IMR-90 (cell line): ENCODE measurements at regions not wholly inside any gene's neighbourhood (a gene's known extent, or its start where the extent isn't known, plus 50 kb on each side); places are given as distances from the start of the nearest gene placed in this dataset.

Experiments used
- ATAC-seq: fragments of 200-7000 bp; cut with Tn5 transposase; 2 replicates; pipeline ENCODE4 v1.9.1; 2020; ENCODE audit warnings: low read depth, mild to moderate bottlenecking, moderate library complexity
- BruUV-seq: library from RNA; stranded (reverse); fragments of 400-500 nt; replicated peaks from 2 replicates; lab custom pipeline; 2021; lab: Mats Ljungman, UMichigan
- CTCF ChIA-PET: fragments of 300-600 bp; formaldehyde crosslinking; extraction: SDS; loops from one replicate; lab custom pipeline; 2021; ENCODE audit warnings: antibody characterized with exemption; lab: Yijun Ruan, JAX
- POLR2A ChIA-PET: fragments of 300-600 bp; sonication (Branson Sonifier 250); formaldehyde crosslinking; loops from one replicate; lab custom pipeline; 2022; ENCODE audit warnings: antibody characterized with exemption; ENCODE audit not compliant: unreplicated experiment; lab: Charles Lee
- DNase-seq: peaks from one replicate; pipeline ENCODE4 v3.0.0; 2013
- H2AFZ ChIP-seq: replicated peaks from 2 replicates; pipeline ENCODE3; 2013; ENCODE audit warnings: low read length, mild to moderate bottlenecking; ENCODE audit not compliant: poor library complexity
- H2AK5ac ChIP-seq: 2 replicates; pipeline ENCODE4 v1.6.1; 2013; ENCODE audit warnings: low read depth, low read length, inconsistent platforms
- H2AK9ac ChIP-seq: replicated peaks from 2 replicates; pipeline ENCODE3; 2013; ENCODE audit warnings: mild to moderate bottlenecking, low read depth, low read length, moderate library complexity; ENCODE audit not compliant: poor library complexity
- H2BK120ac ChIP-seq: 2 replicates; pipeline ENCODE4 v1.6.1; 2013; ENCODE audit warnings: low read depth, low read length, inconsistent platforms
- H2BK15ac ChIP-seq: 3 replicates; pipeline ENCODE4 v1.6.1; 2013; ENCODE audit warnings: low read depth, low read length, inconsistent platforms
- H2BK20ac ChIP-seq: 2 replicates; pipeline ENCODE4 v1.6.1; 2013; ENCODE audit warnings: low read depth, mild to moderate bottlenecking, inconsistent platforms, low read length, moderate library complexity
- H2BK5ac ChIP-seq: 2 replicates; pipeline ENCODE4 v1.6.1; 2013; ENCODE audit warnings: mild to moderate bottlenecking, low read depth, low read length, inconsistent platforms; ENCODE audit not compliant: poor library complexity, severe bottlenecking
- H3K14ac ChIP-seq: replicated peaks from 2 replicates; pipeline ENCODE4 v1.6.1; 2013; ENCODE audit warnings: low read depth, low read length, inconsistent platforms
- H3K18ac ChIP-seq: 2 replicates; pipeline ENCODE4 v1.6.1; 2013; ENCODE audit warnings: low read depth, low read length, control low read depth
- H3K23ac ChIP-seq: 2 replicates; pipeline ENCODE4 v1.6.1; 2013; ENCODE audit warnings: low read depth, low read length, inconsistent platforms
- H3K27ac ChIP-seq: 2 replicates; pipeline ENCODE4 v1.5.1; 2013; ENCODE audit warnings: mild to moderate bottlenecking, control low read depth, low read length; ENCODE audit not compliant: insufficient read depth
- H3K27me3 ChIP-seq: 2 replicates; pipeline ENCODE4 v1.6.1; 2013; ENCODE audit warnings: low read length; ENCODE audit not compliant: control insufficient read depth, insufficient read depth
- H3K36me3 ChIP-seq: 2 replicates; pipeline ENCODE4 v1.6.1; 2013; ENCODE audit warnings: low read length, mixed read lengths; ENCODE audit not compliant: control insufficient read depth, insufficient read depth
- H3K4ac ChIP-seq: 2 replicates; pipeline ENCODE4 v1.6.1; 2013; ENCODE audit warnings: low read depth, low read length, inconsistent platforms
- H3K4me1 ChIP-seq: 2 replicates; pipeline ENCODE4 v1.6.1; 2013; ENCODE audit warnings: low read length, mixed read lengths; ENCODE audit not compliant: control insufficient read depth, insufficient read depth
- H3K4me2 ChIP-seq: 2 replicates; pipeline ENCODE4 v1.6.1; 2013; ENCODE audit warnings: low read depth, mild to moderate bottlenecking, control low read depth, low read length, moderate library complexity
- H3K4me3 ChIP-seq: 2 replicates; pipeline ENCODE4 v1.5.1; 2013; ENCODE audit warnings: low read depth, mild to moderate bottlenecking, control low read depth, low read length, moderate library complexity; ENCODE audit not compliant: insufficient read depth
- H3K56ac ChIP-seq: 2 replicates; pipeline ENCODE4 v1.6.1; 2013; ENCODE audit warnings: low read length, inconsistent platforms; ENCODE audit not compliant: insufficient read depth; ENCODE audit errors: extremely low read depth
- H3K79me1 ChIP-seq, 2 experiments: 2 replicates each; pipeline ENCODE4 v1.6.1; 2013; ENCODE audit warnings: low read length in 2 of 2, inconsistent platforms in 1 of 2, low read depth in 1 of 2
- H3K9ac ChIP-seq: 2 replicates; pipeline ENCODE4 v1.6.1; 2013; ENCODE audit warnings: low read depth, low read length, control low read depth
- H3K9me1 ChIP-seq: 2 replicates; pipeline ENCODE4 v1.6.1; 2013; ENCODE audit warnings: low read length, inconsistent platforms; ENCODE audit not compliant: insufficient read depth
- H3K9me3 ChIP-seq: 2 replicates; pipeline ENCODE4 v1.6.1; 2013; ENCODE audit warnings: low read length; ENCODE audit not compliant: control insufficient read depth, insufficient read depth
- H4K20me1 ChIP-seq: 2 replicates; pipeline ENCODE4 v1.6.1; 2013; ENCODE audit warnings: low read length, inconsistent platforms; ENCODE audit not compliant: insufficient read depth
- H4K5ac ChIP-seq: 2 replicates; pipeline ENCODE4 v1.6.1; 2013; ENCODE audit warnings: mild to moderate bottlenecking, low read depth, low read length, control low read depth
- H4K8ac ChIP-seq, 2 experiments: 2 replicates each; pipeline ENCODE4 v1.6.1; 2013; ENCODE audit warnings: low read depth in 2 of 2, low read length in 2 of 2, control low read depth in 1 of 2, inconsistent platforms in 1 of 2
- H4K91ac ChIP-seq: 2 replicates; pipeline ENCODE4 v1.6.1; 2013; ENCODE audit warnings: low read depth, low read length, inconsistent platforms; ENCODE audit not compliant: insufficient read depth
- BHLHE40 ChIP-seq: fragments of 150-350 bp; IDR thresholded peaks from 2 replicates; pipeline ENCODE4 v1.6.1; 2016; ENCODE audit warnings: mild to moderate bottlenecking, low read depth, low read length
- CEBPB ChIP-seq: IDR thresholded peaks from 2 replicates; pipeline ENCODE4 v1.6.1; 2012; ENCODE audit warnings: low read depth, low read length, improper control_type of control experiment
- CHD1 ChIP-seq: IDR thresholded peaks from 2 replicates; pipeline ENCODE4 v1.6.1; 2012; ENCODE audit warnings: low read depth, low read length, improper control_type of control experiment
- FOS ChIP-seq: fragments of 150-350 bp; IDR thresholded peaks from 2 replicates; pipeline ENCODE4 v1.6.1; 2016; ENCODE audit warnings: low read depth, low read length
- MAFK ChIP-seq: IDR thresholded peaks from 2 replicates; pipeline ENCODE4 v1.6.1; 2012; ENCODE audit warnings: low read depth, low read length, improper control_type of control experiment
- MAZ ChIP-seq: IDR thresholded peaks from 2 replicates; pipeline ENCODE4 v1.6.1; 2012; ENCODE audit warnings: low read depth, mild to moderate bottlenecking, low read length, improper control_type of control experiment, moderate library complexity, borderline replicate concordance
- MXI1 ChIP-seq: IDR thresholded peaks from 2 replicates; pipeline ENCODE4 v1.6.1; 2012; ENCODE audit warnings: low read depth, mild to moderate bottlenecking, low read length, moderate library complexity, borderline replicate concordance
- NFE2L2 ChIP-seq: fragments of 150-350 bp; IDR thresholded peaks from 2 replicates; pipeline ENCODE4 v1.6.1; 2016; ENCODE audit warnings: low read depth, mild to moderate bottlenecking, low read length
- POLR2A ChIP-seq: IDR thresholded peaks from 2 replicates; pipeline ENCODE4 v1.6.1; 2012; ENCODE audit warnings: mild to moderate bottlenecking, low read depth, low read length
- RAD21 ChIP-seq: IDR thresholded peaks from 2 replicates; pipeline ENCODE4 v1.6.1; 2012; ENCODE audit warnings: low read length, improper control_type of control experiment
- RCOR1 ChIP-seq: IDR thresholded peaks from 2 replicates; pipeline ENCODE4 v1.6.1; 2012; ENCODE audit warnings: mild to moderate bottlenecking, low read length, improper control_type of control experiment; ENCODE audit not compliant: insufficient replicate concordance
- RFX5 ChIP-seq: IDR thresholded peaks from 2 replicates; pipeline ENCODE4 v1.8.0; 2012; ENCODE audit warnings: low read depth, mild to moderate bottlenecking, low read length, moderate library complexity
- SMC3 ChIP-seq: fragments of 150-350 bp; IDR thresholded peaks from 2 replicates; pipeline ENCODE4 v1.6.1; 2016; ENCODE audit warnings: low read depth, mild to moderate bottlenecking, antibody characterized with exemption, low read length, moderate library complexity
- WGBS, 2 experiments: methylation state at CpG; one replicate each; pipeline versions ENCODE4 v1.1.5 to v1.1.7; 2013; ENCODE audit warnings: missing lambda C conversion rate in 2 of 2; ENCODE audit not compliant: insufficient read length in 1 of 2; ENCODE audit errors: extremely low coverage in 2 of 2; 5-methylcytosine and 5-hydroxymethylcytosine counted together
- dilution Hi-C: fragments of 300-500 bp; cut with HindIII; formaldehyde crosslinking; loops from one replicate; pipeline ENCODE4 v1.14.3; 2018; ENCODE audit warnings: low sequenced_read_pairs; ENCODE audit not compliant: unreplicated experiment
- in situ Hi-C: fragments of 300-500 bp; cut with MboI; formaldehyde crosslinking; loops from 3 replicates; pipeline ENCODE4 v1.14.3; 2019; ENCODE audit warnings: low sequenced_read_pairs, inconsistent platforms, mixed read lengths
- intact Hi-C: fragments of 100-400 bp; cut with micrococcal nuclease; formaldehyde crosslinking; loops from 2 replicates; pipeline ENCODE4 v1.10.0; 2022
- TF ChIP-seq, protein P1 (sequence below): fragments of 150-350 bp; IDR thresholded peaks from 2 replicates; pipeline ENCODE4 v1.6.1; 2016; ENCODE audit warnings: low read depth, mild to moderate bottlenecking, low read length, moderate library complexity, borderline replicate concordance
- TF ChIP-seq, protein P2 (sequence below): conservative IDR thresholded peaks from 2 replicates; pipeline ENCODE4 v1.5.1; 2012; ENCODE audit warnings: mild to moderate bottlenecking, low read depth, low read length, improper control_type of control experiment
- TF ChIP-seq, protein P3 (sequence below): fragments of 150-350 bp; IDR thresholded peaks from 2 replicates; pipeline ENCODE4 v1.6.1; 2017; ENCODE audit warnings: mild to moderate bottlenecking, antibody characterized with exemption, low read length, low read depth

DNA sequence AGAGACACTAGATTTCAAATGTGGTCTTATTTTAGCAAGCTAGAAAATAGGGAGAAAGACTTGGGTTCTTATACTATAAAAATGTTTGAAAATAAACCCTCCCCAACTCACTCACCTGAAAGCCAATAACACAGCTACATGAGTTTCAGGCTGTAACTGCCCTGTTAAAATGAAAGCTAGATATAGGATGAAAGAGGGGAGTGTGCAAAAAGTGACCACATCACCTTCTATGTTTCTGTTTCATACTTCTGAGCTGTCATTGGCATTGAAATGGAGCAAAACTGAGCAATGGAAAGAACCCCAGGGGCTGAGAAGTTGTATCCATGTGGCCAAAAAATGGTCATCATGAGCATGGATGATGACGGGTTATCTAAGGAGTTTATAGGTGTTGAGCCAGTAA is 148.1 kb upstream of the TENT5A start:
- Histone ChIP-seq H3K4ac (no peak overlapping the region), H4K91ac (no peak overlapping the region), H3K4me3 (no peak overlapping the region), H3K27ac (no peak overlapping the region), H3K4me1 (peaks cover 11% of the 10 kb centered on the region), H2AK9ac (no peak overlapping the region), H3K9me1 (peaks cover 4% of the 10 kb centered on the region), H3K79me1 (no peaks in the 10 kb centered on the region), H3K14ac (no peak overlapping the region), H3K27me3 (no peaks in the 10 kb centered on the region), H3K4me2 (no peak overlapping the region), H3K56ac (no peak overlapping the region), H3K9ac (no peak overlapping the region), H2AFZ (no peak overlapping the region), H2BK20ac (no peak overlapping the region), H2BK15ac (no peak overlapping the region), H3K9me3 (no peaks in the 10 kb centered on the region; the same call in 1 of the 2 replicates), H3K36me3 (no peaks in the 10 kb centered on the region), H2AK5ac (no peak overlapping the region), H3K23ac (no peak overlapping the region), H3K18ac (no peak overlapping the region), H4K8ac (no peak overlapping the region), H4K5ac (no peak overlapping the region), H4K20me1 (no peaks in the 10 kb centered on the region; the same call in 1 of the 2 replicates), H2BK120ac (no peak overlapping the region), H2BK5ac (no peak overlapping the region)
- in situ Hi-C loops (no loop called here), intact Hi-C loops (no loop called here), dilution Hi-C loops (no loop called here)
- no CpG with 5 or more reads among the region's 1 CpG for WGBS, 2 experiments
- no TSS peak for BruUV-seq
- POLR2A ChIA-PET: no interaction called here
- ATAC-seq (no peak), DNase-seq (no peak)
- CTCF ChIA-PET: no interaction called here
- no peak for TF ChIP-seq CHD1
- no peak for TF ChIP-seq RFX5
- no peak for TF ChIP-seq RAD21
- TF ChIP-seq NFE2L2: no peak
- TF ChIP-seq CEBPB: no peak
- no peak for TF ChIP-seq MAFK
- TF ChIP-seq, protein P1, sequence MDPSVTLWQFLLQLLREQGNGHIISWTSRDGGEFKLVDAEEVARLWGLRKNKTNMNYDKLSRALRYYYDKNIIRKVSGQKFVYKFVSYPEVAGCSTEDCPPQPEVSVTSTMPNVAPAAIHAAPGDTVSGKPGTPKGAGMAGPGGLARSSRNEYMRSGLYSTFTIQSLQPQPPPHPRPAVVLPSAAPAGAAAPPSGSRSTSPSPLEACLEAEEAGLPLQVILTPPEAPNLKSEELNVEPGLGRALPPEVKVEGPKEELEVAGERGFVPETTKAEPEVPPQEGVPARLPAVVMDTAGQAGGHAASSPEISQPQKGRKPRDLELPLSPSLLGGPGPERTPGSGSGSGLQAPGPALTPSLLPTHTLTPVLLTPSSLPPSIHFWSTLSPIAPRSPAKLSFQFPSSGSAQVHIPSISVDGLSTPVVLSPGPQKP: no peak
- TF ChIP-seq, protein P2, sequence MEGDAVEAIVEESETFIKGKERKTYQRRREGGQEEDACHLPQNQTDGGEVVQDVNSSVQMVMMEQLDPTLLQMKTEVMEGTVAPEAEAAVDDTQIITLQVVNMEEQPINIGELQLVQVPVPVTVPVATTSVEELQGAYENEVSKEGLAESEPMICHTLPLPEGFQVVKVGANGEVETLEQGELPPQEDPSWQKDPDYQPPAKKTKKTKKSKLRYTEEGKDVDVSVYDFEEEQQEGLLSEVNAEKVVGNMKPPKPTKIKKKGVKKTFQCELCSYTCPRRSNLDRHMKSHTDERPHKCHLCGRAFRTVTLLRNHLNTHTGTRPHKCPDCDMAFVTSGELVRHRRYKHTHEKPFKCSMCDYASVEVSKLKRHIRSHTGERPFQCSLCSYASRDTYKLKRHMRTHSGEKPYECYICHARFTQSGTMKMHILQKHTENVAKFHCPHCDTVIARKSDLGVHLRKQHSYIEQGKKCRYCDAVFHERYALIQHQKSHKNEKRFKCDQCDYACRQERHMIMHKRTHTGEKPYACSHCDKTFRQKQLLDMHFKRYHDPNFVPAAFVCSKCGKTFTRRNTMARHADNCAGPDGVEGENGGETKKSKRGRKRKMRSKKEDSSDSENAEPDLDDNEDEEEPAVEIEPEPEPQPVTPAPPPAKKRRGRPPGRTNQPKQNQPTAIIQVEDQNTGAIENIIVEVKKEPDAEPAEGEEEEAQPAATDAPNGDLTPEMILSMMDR: no peak
- no peak for TF ChIP-seq MXI1
- TF ChIP-seq RCOR1: no peak
- TF ChIP-seq BHLHE40: no peak
- TF ChIP-seq, protein P3, sequence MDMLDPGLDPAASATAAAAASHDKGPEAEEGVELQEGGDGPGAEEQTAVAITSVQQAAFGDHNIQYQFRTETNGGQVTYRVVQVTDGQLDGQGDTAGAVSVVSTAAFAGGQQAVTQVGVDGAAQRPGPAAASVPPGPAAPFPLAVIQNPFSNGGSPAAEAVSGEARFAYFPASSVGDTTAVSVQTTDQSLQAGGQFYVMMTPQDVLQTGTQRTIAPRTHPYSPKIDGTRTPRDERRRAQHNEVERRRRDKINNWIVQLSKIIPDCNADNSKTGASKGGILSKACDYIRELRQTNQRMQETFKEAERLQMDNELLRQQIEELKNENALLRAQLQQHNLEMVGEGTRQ: no peak
- no peak for TF ChIP-seq SMC3
- no peak for TF ChIP-seq MAZ
- TF ChIP-seq POLR2A: no peak
- no peak for TF ChIP-seq FOS
